CD4-positive, alpha-beta memory T cell (primary cell): ENCODE measurements at regions not wholly inside any gene's neighbourhood (a gene's known extent, or its start where the extent isn't known, plus 50 kb on each side); places are given as distances from the start of the nearest gene placed in this dataset.
"Not testable (repeated sequence)": the region's sequence is repeated elsewhere in the genome, so short reads cannot be mapped to it uniquely, and the experiment has no call there.

ENCODE experiments used
- CTCF ChIA-PET: fragments of 350-600 bp; sonication (Branson Sonifier 250); formaldehyde crosslinking; loops from one replicate; lab custom pipeline; 2021; ENCODE audit warnings: inconsistent platforms; ENCODE audit not compliant: partially characterized antibody; lab: Charles Lee
- POLR2A ChIA-PET: fragments of 350-600 bp; sonication (Branson Sonifier 250); formaldehyde crosslinking; loops from one replicate; lab custom pipeline; 2021; ENCODE audit not compliant: partially characterized antibody; lab: Charles Lee
- DNase-seq, 5 donors: peaks; one replicate each; pipeline versions ENCODE4 v3.0.0 to v3.0.0-alpha.2; 2020 to 2022; ENCODE audit warnings: mixed read lengths in 1 of 5
- H3K27ac ChIP-seq: one replicate; pipeline ENCODE4 v1.7.0; 2013; ENCODE audit warnings: low read depth, low read length
- H3K27me3 ChIP-seq: 2 replicates; pipeline ENCODE4 v1.7.0; 2013; ENCODE audit warnings: mild to moderate bottlenecking, low read length, moderate library complexity; ENCODE audit not compliant: insufficient read depth
- H3K36me3 ChIP-seq: 2 replicates; pipeline ENCODE4 v1.7.0; 2013; ENCODE audit warnings: mild to moderate bottlenecking, low read length, moderate library complexity; ENCODE audit not compliant: insufficient read depth
- H3K4me1 ChIP-seq: 2 replicates; pipeline ENCODE4 v1.7.0; 2013; ENCODE audit warnings: mild to moderate bottlenecking, low read length, moderate library complexity; ENCODE audit not compliant: insufficient read depth
- H3K4me3 ChIP-seq, 2 donors: one replicate each; pipeline ENCODE4 v1.7.0; 2013; ENCODE audit warnings: low read length in 2 of 2, mild to moderate bottlenecking in 1 of 2
- H3K9me3 ChIP-seq, 2 donors: one replicate each; pipeline ENCODE4 v1.7.0; 2013; ENCODE audit warnings: low read length in 2 of 2, control low read depth in 1 of 2; ENCODE audit not compliant: control insufficient read depth in 1 of 2
- H3K27ac Mint-ChIP-seq, 7 donors: one replicate each; pipeline ENCODE4 v1.8.0; 2020 to 2021; ENCODE audit warnings: mixed read lengths in 7 of 7, mild to moderate bottlenecking in 6 of 7, inconsistent platforms in 3 of 7, moderate library complexity in 3 of 7
- H3K27me3 Mint-ChIP-seq, 2 donors: one replicate each; pipeline ENCODE4 v1.8.0; 2020 to 2021; ENCODE audit warnings: mixed read lengths in 2 of 2
- H3K36me3 Mint-ChIP-seq, 2 donors: one replicate each; pipeline ENCODE4 v1.8.0; 2020 to 2021; ENCODE audit warnings: mixed read lengths in 2 of 2, inconsistent platforms in 1 of 2, mild to moderate bottlenecking in 1 of 2
- H3K4me1 Mint-ChIP-seq, 4 donors: one replicate each; pipeline ENCODE4 v1.8.0; 2020 to 2021; ENCODE audit warnings: mixed read lengths in 4 of 4, mild to moderate bottlenecking in 1 of 4
- H3K4me3 Mint-ChIP-seq, 8 donors: one replicate each; pipeline ENCODE4 v1.8.0; 2020 to 2021; ENCODE audit warnings: mixed read lengths in 8 of 8, mild to moderate bottlenecking in 7 of 8, moderate library complexity in 6 of 8, inconsistent platforms in 3 of 8
- H3K9me3 Mint-ChIP-seq, 8 donors: one replicate each; pipeline ENCODE4 v1.8.0; 2020 to 2021; ENCODE audit warnings: mixed read lengths in 8 of 8, mild to moderate bottlenecking in 5 of 8, inconsistent platforms in 3 of 8, moderate library complexity in 1 of 8
- intact Hi-C: fragments of 100-400 bp; cut with micrococcal nuclease; formaldehyde crosslinking; loops from one replicate; pipeline ENCODE4 v1.15.1; 2023

GRCh38 chr3:192060160-192060781 lies 599.3 kb downstream of the PYDC2 start:
- POLR2A ChIA-PET, result no interaction called here
- no peaks in the 10 kb centered on the region for H3K4me1 Mint-ChIP-seq
- DNase-seq, result no peak

GRCh38 chr3:192061426-192061825 lies 600.5 kb downstream of the PYDC2 start:
- POLR2A ChIA-PET, result no interaction called here

More at GRCh38 chr3:192060160-192060781, 599.3 kb downstream of the PYDC2 start:
- CTCF ChIA-PET, result no interaction called here
- no peak overlapping the region for H3K27ac Mint-ChIP-seq
- Histone ChIP-seq H3K36me3 (no peaks in the 10 kb centered on the region), H3K4me1 (no peaks in the 10 kb centered on the region), H3K9me3 (peaks cover 0 to 4% of the 10 kb centered on the region in 2 donors), H3K4me3 (no peak overlapping the region), H3K27me3 (no peaks in the 10 kb centered on the region), H3K27ac (no peak overlapping the region)
- no peaks in the 10 kb centered on the region for H3K27me3 Mint-ChIP-seq
- peaks cover 0 to 10% (median 3%) of the 10 kb centered on the region in 8 donors for H3K9me3 Mint-ChIP-seq
- H3K4me3 Mint-ChIP-seq, result no peak overlapping the region
- no peaks in the 10 kb centered on the region for H3K36me3 Mint-ChIP-seq
- intact Hi-C loops, result no loop called here

GRCh38 chr3:192062186-192062585 lies 601.2 kb downstream of the PYDC2 start:
- Mint-ChIP-seq H3K4me3 (no peak overlapping the region), H3K27me3 (no peaks in the 10 kb centered on the region), H3K4me1 (no peaks in the 10 kb centered on the region), H3K27ac (no peak overlapping the region), H3K36me3 (no peaks in the 10 kb centered on the region), H3K9me3 (peaks cover 0 to 8% (median 2%) of the 10 kb centered on the region in 8 donors)
- DNase-seq, result no peak
- Histone ChIP-seq H3K27ac (no peak overlapping the region), H3K4me3 (no peak overlapping the region), H3K9me3 (peaks cover 0 to 4% of the 10 kb centered on the region in 2 donors), H3K27me3 (no peaks in the 10 kb centered on the region), H3K4me1 (no peaks in the 10 kb centered on the region), H3K36me3 (no peaks in the 10 kb centered on the region)
- ChIA-PET CTCF (no interaction called here), POLR2A (no interaction called here)
- intact Hi-C loops, result no loop called here

More at GRCh38 chr3:192061426-192061825, 600.5 kb downstream of the PYDC2 start:
- no peak for DNase-seq
- CTCF ChIA-PET, result no interaction called here
- H3K36me3 Mint-ChIP-seq, result no peaks in the 10 kb centered on the region
- no peak overlapping the region for H3K27ac ChIP-seq
- no peaks in the 10 kb centered on the region for H3K27me3 ChIP-seq
- no peak overlapping the region for H3K4me3 ChIP-seq
- no peak overlapping the region for H3K4me3 Mint-ChIP-seq
- no peaks in the 10 kb centered on the region for H3K4me1 ChIP-seq
- H3K9me3 ChIP-seq, result peaks cover 0 to 4% of the 10 kb centered on the region in 2 donors
- H3K9me3 Mint-ChIP-seq, result peaks cover 0 to 10% (median 3%) of the 10 kb centered on the region in 8 donors
- no peak overlapping the region for H3K27ac Mint-ChIP-seq
- H3K36me3 ChIP-seq, result no peaks in the 10 kb centered on the region
- intact Hi-C loops, result no loop called here
- no peaks in the 10 kb centered on the region for H3K27me3 Mint-ChIP-seq
- H3K4me1 Mint-ChIP-seq, result no peaks in the 10 kb centered on the region

- Histone ChIP-seq H3K36me3 (no peaks in the 10 kb centered on the region), H3K4me3 (no peak overlapping the region), H3K4me1 (no peaks in the 10 kb centered on the region), H3K9me3 (peaks cover 0 to 4% of the 10 kb centered on the region in 2 donors), H3K27me3 (no peaks in the 10 kb centered on the region), H3K27ac (no peak overlapping the region)
- no peak overlapping the region for H3K27ac Mint-ChIP-seq
- H3K27me3 Mint-ChIP-seq, result no peaks in the 10 kb centered on the region
- H3K9me3 Mint-ChIP-seq, result peaks cover 0 to 7% (median 2%) of the 10 kb centered on the region in 8 donors
- H3K4me3 Mint-ChIP-seq, result no peak overlapping the region
- POLR2A ChIA-PET, result no interaction called here
- intact Hi-C loops, result no loop called here
- no peaks in the 10 kb centered on the region for H3K4me1 Mint-ChIP-seq
- H3K36me3 Mint-ChIP-seq, result no peaks in the 10 kb centered on the region
- CTCF ChIA-PET, result no interaction called here
- DNase-seq, result no peak
Observed at GRCh38 chr3:192063570-192063969, 602.6 kb downstream of the PYDC2 start.

- H3K36me3 Mint-ChIP-seq, result no peaks in the 10 kb centered on the region
- no peaks in the 10 kb centered on the region for H3K27me3 Mint-ChIP-seq
- POLR2A ChIA-PET, result no interaction called here
- Histone ChIP-seq H3K9me3 (peaks cover 0 to 4% of the 10 kb centered on the region in 2 donors), H3K36me3 (no peaks in the 10 kb centered on the region), H3K4me3 (no peak overlapping the region), H3K27me3 (no peaks in the 10 kb centered on the region), H3K27ac (no peak overlapping the region), H3K4me1 (no peaks in the 10 kb centered on the region)
- H3K4me3 Mint-ChIP-seq, result no peak overlapping the region
- peaks cover 0 to 7% (median 2%) of the 10 kb centered on the region in 8 donors for H3K9me3 Mint-ChIP-seq
- H3K27ac Mint-ChIP-seq, result no peak overlapping the region
- intact Hi-C loops, result no loop called here
- CTCF ChIA-PET, result no interaction called here
- H3K4me1 Mint-ChIP-seq, result no peaks in the 10 kb centered on the region
- no peak for DNase-seq
Observed at GRCh38 chr3:192064959-192065358, 604.0 kb downstream of the PYDC2 start.

GRCh38 chr3:192066253-192066652 lies 605.3 kb downstream of the PYDC2 start:
- H3K27ac Mint-ChIP-seq, H3K36me3 Mint-ChIP-seq, H3K4me1 ChIP-seq, POLR2A ChIA-PET, H3K4me3 Mint-ChIP-seq, H3K9me3 ChIP-seq, CTCF ChIA-PET, H3K9me3 Mint-ChIP-seq, H3K27ac ChIP-seq, H3K36me3 ChIP-seq, H3K4me1 Mint-ChIP-seq, H3K27me3 Mint-ChIP-seq, H3K27me3 ChIP-seq, H3K4me3 ChIP-seq, DNase-seq, intact Hi-C loops: not testable (repeated sequence)

GRCh38 chr3:192068464-192069254 lies 607.7 kb downstream of the PYDC2 start:
- ChIA-PET POLR2A (no interaction called here), CTCF (no interaction called here)
- no peaks in the 10 kb centered on the region for H3K27me3 Mint-ChIP-seq
- H3K4me1 ChIP-seq, result no peaks in the 10 kb centered on the region
- H3K4me3 Mint-ChIP-seq, result no peak overlapping the region
- H3K9me3 Mint-ChIP-seq, result peaks cover 0 to 12% (median 4%) of the 10 kb centered on the region in 8 donors
- no peaks in the 10 kb centered on the region for H3K36me3 Mint-ChIP-seq
- H3K36me3 ChIP-seq, result no peaks in the 10 kb centered on the region
- intact Hi-C loops, result no loop called here
- no peaks in the 10 kb centered on the region for H3K9me3 ChIP-seq
- no peaks in the 10 kb centered on the region for H3K27me3 ChIP-seq
- no peak overlapping the region for H3K27ac Mint-ChIP-seq
- H3K4me3 ChIP-seq, result no peak overlapping the region
- no peak for DNase-seq
- H3K4me1 Mint-ChIP-seq, result no peaks in the 10 kb centered on the region
- H3K27ac ChIP-seq, result no peak overlapping the region
